SK-N-SH treated with all-trans-retinoic acid at 6 μM for 48 hours (cell line): ENCODE measurements at regions not wholly inside any gene's neighbourhood (a gene's known extent, or its start where the extent isn't known, plus 50 kb on each side); places are given as distances from the start of the nearest gene placed in this dataset.

Experiments used
- ATAC-seq: fragments of 200-7000 bp; cut with Tn5 transposase; 3 replicates; pipeline ENCODE4 v1.9.1; 2020; ENCODE audit warnings: mild to moderate bottlenecking, moderate library complexity
- ARNTL ChIP-seq: fragments of 450-650 bp; formaldehyde crosslinking; IDR thresholded peaks from 2 replicates; pipeline ENCODE4 v1.5.0; 2020; ENCODE audit warnings: low read depth, mild to moderate bottlenecking, moderate library complexity, borderline replicate concordance
- BACH2 ChIP-seq: fragments of 250-450 bp; sonication (Bioruptor Pico); IDR thresholded peaks from 2 replicates; pipeline ENCODE4 v1.9.0; 2021; ENCODE audit warnings: mild to moderate bottlenecking, borderline replicate concordance
- CREB5 ChIP-seq: fragments of 250-450 bp; sonication (Bioruptor Pico); IDR thresholded peaks from 2 replicates; pipeline ENCODE4 v1.5.1; 2020; ENCODE audit warnings: low read depth, mild to moderate bottlenecking, moderate library complexity
- CSDC2 ChIP-seq: fragments of 250-450 bp; sonication (Bioruptor Pico); IDR thresholded peaks from 2 replicates; pipeline ENCODE4 v1.5.0; 2020; ENCODE audit warnings: mild to moderate bottlenecking, moderate library complexity
- CSRNP3 ChIP-seq: fragments of 250-450 bp; sonication (Bioruptor Pico); IDR thresholded peaks from 2 replicates; pipeline ENCODE4 v1.5.1; 2021; ENCODE audit warnings: mild to moderate bottlenecking, moderate library complexity
- ESRRG ChIP-seq: fragments of 250-450 bp; sonication (Bioruptor Pico); IDR thresholded peaks from 2 replicates; pipeline ENCODE4 v1.6.1; 2021; ENCODE audit warnings: mild to moderate bottlenecking
- GLIS3 ChIP-seq: fragments of 250-450 bp; sonication (Bioruptor Pico); IDR thresholded peaks from 2 replicates; pipeline ENCODE4 v1.5.0; 2020; ENCODE audit warnings: mild to moderate bottlenecking, moderate library complexity
- ISL1 ChIP-seq: fragments of 250-450 bp; sonication (Bioruptor Pico); IDR thresholded peaks from 2 replicates; pipeline ENCODE4 v2.1.2; 2022; ENCODE audit warnings: mild to moderate bottlenecking, moderate library complexity
- OSR1 ChIP-seq: fragments of 250-450 bp; sonication (Bioruptor Pico); IDR thresholded peaks from 2 replicates; pipeline ENCODE4 v1.8.0; 2022; ENCODE audit warnings: moderate library complexity, mild to moderate bottlenecking, inconsistent platforms
- PATZ1 ChIP-seq: fragments of 250-450 bp; sonication (Bioruptor Pico); IDR thresholded peaks from 2 replicates; pipeline ENCODE4 v1.8.0; 2020; ENCODE audit warnings: mild to moderate bottlenecking, moderate library complexity, borderline replicate concordance
- POU6F1 ChIP-seq: fragments of 250-450 bp; sonication (Bioruptor Pico); IDR thresholded peaks from 2 replicates; pipeline ENCODE4 v1.8.0; 2021; ENCODE audit warnings: low read depth, mild to moderate bottlenecking, moderate library complexity, borderline replicate concordance
- PPARA ChIP-seq: fragments of 250-450 bp; sonication (Bioruptor Pico); IDR thresholded peaks from 2 replicates; pipeline ENCODE4 v1.5.0; 2020; ENCODE audit warnings: mild to moderate bottlenecking, borderline replicate concordance
- RARB ChIP-seq: fragments of 250-450 bp; sonication (Bioruptor Pico); IDR thresholded peaks from 2 replicates; pipeline ENCODE4 v1.8.0; 2021; ENCODE audit warnings: mild to moderate bottlenecking, moderate library complexity
- SNAI2 ChIP-seq: fragments of 250-450 bp; sonication (Bioruptor Pico); IDR thresholded peaks from 2 replicates; pipeline ENCODE4 v1.5.0; 2020; ENCODE audit warnings: mild to moderate bottlenecking, moderate library complexity
- TCF4 ChIP-seq: fragments of 250-450 bp; sonication (Bioruptor Pico); IDR thresholded peaks from 2 replicates; pipeline ENCODE4 v1.8.0; 2021; ENCODE audit warnings: mild to moderate bottlenecking, moderate library complexity, borderline replicate concordance
- TOX ChIP-seq: fragments of 250-450 bp; sonication (Bioruptor Pico); IDR thresholded peaks from 2 replicates; pipeline ENCODE4 v1.8.0; 2021; ENCODE audit warnings: mild to moderate bottlenecking, moderate library complexity, borderline replicate concordance
- TSHZ2 ChIP-seq: fragments of 250-450 bp; sonication (Bioruptor Pico); IDR thresholded peaks from 2 replicates; pipeline ENCODE4 v1.5.0; 2020; ENCODE audit warnings: mild to moderate bottlenecking, moderate library complexity
- ZC3H10 ChIP-seq: fragments of 250-450 bp; sonication (Bioruptor Pico); IDR thresholded peaks from 2 replicates; pipeline ENCODE4 v1.5.1; 2021; ENCODE audit warnings: mild to moderate bottlenecking, moderate library complexity
- ZFP3 ChIP-seq: fragments of 250-450 bp; sonication (Bioruptor Pico); IDR thresholded peaks from 2 replicates; pipeline ENCODE4 v1.5.0; 2020; ENCODE audit warnings: mild to moderate bottlenecking, moderate library complexity
- ZFP30 ChIP-seq: fragments of 450-650 bp; formaldehyde crosslinking; IDR thresholded peaks from 2 replicates; pipeline ENCODE4 v1.5.0; 2022; ENCODE audit warnings: mild to moderate bottlenecking, moderate library complexity
- ZNF565 ChIP-seq: fragments of 450-650 bp; formaldehyde crosslinking; conservative IDR thresholded peaks from 2 replicates; pipeline ENCODE4 v1.5.0; 2020; ENCODE audit warnings: low read depth, mild to moderate bottlenecking, moderate library complexity
- ZNF70 ChIP-seq: fragments of 450-650 bp; formaldehyde crosslinking; IDR thresholded peaks from 2 replicates; pipeline ENCODE4 v1.5.0; 2020; ENCODE audit warnings: mild to moderate bottlenecking, moderate library complexity
- ZNF8 ChIP-seq: fragments of 450-650 bp; formaldehyde crosslinking; IDR thresholded peaks from 2 replicates; pipeline ENCODE4 v1.5.0; 2020; ENCODE audit warnings: mild to moderate bottlenecking, moderate library complexity

GRCh38 chr5:125410537-125411070 lies 664.2 kb upstream of the ZNF608 start:
- TF ChIP-seq BACH2 (CRISPR knock-in tag) (peak; percentile 28; the same call in 1 of the 2 replicates), GLIS3 (CRISPR knock-in tag) (no peak; the same call in 1 of the 2 replicates), CREB5 (CRISPR knock-in tag) (peak; percentile 90), RARB (CRISPR knock-in tag) (peak; percentile 90; the same call in 1 of the 2 replicates), ISL1 (CRISPR knock-in tag) (peak; percentile 99), ESRRG (CRISPR knock-in tag) (peak; percentile 85; the same call in 1 of the 2 replicates), CSRNP3 (CRISPR knock-in tag) (peak; percentile 96), TOX (CRISPR knock-in tag) (peak; percentile 95), ZNF8 (peak; percentile 70), TCF4 (peak; percentile 99), ZNF70 (CRISPR knock-in tag) (peak; percentile 41; the same call in 1 of the 2 replicates), ZFP30 (peak; percentile 37; the same call in 1 of the 2 replicates), PATZ1 (CRISPR knock-in tag) (peak; percentile 93), ARNTL (CRISPR knock-in tag) (peak; percentile 82; the same call in 1 of the 2 replicates), PPARA (CRISPR knock-in tag) (0 out of 2 replicates have a peak, but pooled peaks have one; percentile 47), ZFP3 (no peak), SNAI2 (CRISPR knock-in tag) (peak; percentile 90; the same call in 1 of the 2 replicates), ZNF565 (CRISPR knock-in tag) (no peak; the same call in 1 of the 2 replicates), ZC3H10 (CRISPR knock-in tag) (peak; percentile 95), POU6F1 (CRISPR knock-in tag) (peak; percentile 98), TSHZ2 (CRISPR knock-in tag) (peak; percentile 98), OSR1 (CRISPR knock-in tag) (no peak), CSDC2 (CRISPR knock-in tag) (no peak)
- peak; percentile 73 for ATAC-seq

- peak; percentile 10 for ATAC-seq
- no peak for TF ChIP-seq SNAI2 (CRISPR knock-in tag)
- no peak for TF ChIP-seq ZFP30
- no peak for TF ChIP-seq RARB (CRISPR knock-in tag)
- no peak for TF ChIP-seq ISL1 (CRISPR knock-in tag)
- no peak for TF ChIP-seq TCF4
- TF ChIP-seq TSHZ2 (CRISPR knock-in tag), result no peak
- no peak for TF ChIP-seq ESRRG (CRISPR knock-in tag)
Measured at GRCh38 chr5:125411071-125411743, 664.8 kb upstream of the ZNF608 start.
